NCI-H187 (cell line): ENCODE measurements at regions not wholly inside any gene's neighbourhood (a gene's known extent, or its start where the extent isn't known, plus 50 kb on each side); places are given as distances from the start of the nearest gene placed in this dataset.

ENCODE experiments used
- DNase-seq, 2 experiments: peaks; one replicate each; lab custom pipeline; 2025; lab: John Stamatoyannopoulos, UW

GRCh38 chr17:73984941-73985340 lies 218.5 kb upstream of the RPL38 start:
- no peak for DNase-seq

GRCh38 chr17:73985466-73986015 lies 217.9 kb upstream of the RPL38 start:
- no peak for DNase-seq

GRCh38 chr17:73986641-73987177 lies 216.8 kb upstream of the RPL38 start:
- DNase-seq: peak in 1 of 2 experiments; percentile 44

GRCh38 chr17:73987395-73987794 lies 216.1 kb upstream of the RPL38 start:
- DNase-seq: no peak

- no peak for DNase-seq
Observed at GRCh38 chr17:73987845-73988509, 215.5 kb upstream of the RPL38 start.

DNA sequence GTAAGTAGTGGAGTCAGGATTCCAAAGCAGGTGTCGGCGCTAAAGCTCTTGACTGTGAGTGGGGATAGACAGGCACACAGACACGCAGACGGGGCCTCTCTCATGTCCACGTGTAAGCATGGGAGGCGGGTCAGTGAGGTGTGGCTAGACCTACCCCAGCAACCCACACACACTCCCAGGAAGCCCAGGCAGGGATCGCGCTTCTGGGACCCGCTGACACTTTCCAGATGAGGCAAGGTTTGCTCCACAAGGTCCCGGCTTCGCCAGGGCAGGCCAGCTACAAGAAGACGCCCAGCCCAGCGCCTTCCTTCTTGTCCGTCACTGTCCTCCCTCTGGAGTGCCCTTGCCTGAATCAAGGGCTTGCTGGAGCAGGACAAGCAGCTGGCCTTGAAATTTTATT lies 213.8 kb upstream of the RPL38 start:
- no peak for DNase-seq

- DNase-seq: no peak
Observed at GRCh38 chr17:73990290-73990689, 213.2 kb upstream of the RPL38 start.

DNA sequence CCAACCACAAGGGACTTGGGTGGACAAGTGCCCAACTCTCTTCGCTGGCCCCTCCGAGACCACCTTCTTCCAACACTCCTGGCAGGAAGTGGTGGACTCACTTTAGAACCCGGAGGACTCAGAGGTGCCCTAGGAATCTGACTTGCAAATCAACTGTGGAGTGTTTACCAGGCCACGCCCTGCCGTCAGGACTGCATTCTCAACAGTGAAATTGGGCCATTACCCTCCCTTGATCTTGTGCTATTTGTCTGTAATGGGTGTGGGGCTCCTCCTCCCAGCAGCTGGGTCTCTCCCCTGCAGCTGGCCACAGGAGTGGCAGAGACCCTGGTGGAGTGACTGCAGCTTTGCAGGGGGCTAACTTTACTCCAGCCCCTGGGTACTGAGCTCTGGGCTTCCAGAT lies 212.2 kb upstream of the RPL38 start:
- DNase-seq: peak in 1 of 2 experiments; percentile 47

- no peak for DNase-seq
Observed at GRCh38 chr17:73994946-73995345, 208.5 kb upstream of the RPL38 start.

- DNase-seq: no peak
Observed at GRCh38 chr17:73997059-73997458, 206.4 kb upstream of the RPL38 start.

- DNase-seq: no peak
Observed at GRCh38 chr17:73998249-73998648, 205.2 kb upstream of the RPL38 start.

DNA sequence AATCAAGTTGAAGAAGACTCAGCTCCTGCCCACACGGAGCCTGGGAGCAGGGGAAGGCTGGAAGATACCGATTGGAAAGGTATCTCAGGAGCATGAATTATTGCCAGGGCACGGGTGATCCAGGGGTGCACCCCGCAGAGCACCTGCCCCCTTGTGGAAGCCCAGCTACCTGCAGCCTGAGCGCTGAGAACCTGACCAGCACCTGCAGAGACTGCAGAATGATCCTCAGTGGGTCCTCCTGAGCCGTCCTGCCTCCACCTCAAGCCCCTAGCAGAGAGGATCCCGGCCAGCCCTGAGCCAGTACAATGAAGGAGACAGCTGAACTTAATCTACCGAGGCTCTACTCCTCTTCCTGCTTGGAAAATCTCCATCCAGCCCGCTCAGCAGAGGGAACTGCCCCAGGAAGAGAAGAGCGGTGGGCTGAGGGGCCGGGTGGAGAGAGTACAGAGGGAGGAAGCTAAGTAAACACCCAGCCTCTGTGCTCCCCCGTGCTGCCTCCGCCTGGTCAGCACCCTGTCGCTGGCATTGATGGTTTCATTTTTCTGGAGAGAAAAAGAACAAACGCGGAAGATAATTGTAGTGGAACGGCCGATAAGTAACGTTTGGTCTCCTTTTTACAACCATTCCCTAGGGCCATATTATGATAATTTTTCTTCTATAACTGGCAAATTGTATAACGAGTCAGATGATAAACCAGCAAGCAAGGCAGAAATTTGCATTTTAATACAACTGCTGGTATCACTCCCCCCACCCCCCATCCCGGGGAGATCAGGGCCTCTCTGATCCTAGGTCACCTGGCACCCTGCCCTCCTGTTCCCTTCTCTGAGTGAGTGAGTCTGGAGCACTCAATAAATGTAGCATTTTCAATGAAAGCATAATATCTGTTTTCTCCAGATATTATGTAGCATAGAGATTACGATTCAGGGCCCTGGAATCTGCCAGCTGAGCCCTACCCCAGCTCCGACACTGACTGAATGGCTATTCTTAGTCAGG lies 204.5 kb upstream of the RPL38 start:
- peak; percentile 50 to 70 for DNase-seq

DNA sequence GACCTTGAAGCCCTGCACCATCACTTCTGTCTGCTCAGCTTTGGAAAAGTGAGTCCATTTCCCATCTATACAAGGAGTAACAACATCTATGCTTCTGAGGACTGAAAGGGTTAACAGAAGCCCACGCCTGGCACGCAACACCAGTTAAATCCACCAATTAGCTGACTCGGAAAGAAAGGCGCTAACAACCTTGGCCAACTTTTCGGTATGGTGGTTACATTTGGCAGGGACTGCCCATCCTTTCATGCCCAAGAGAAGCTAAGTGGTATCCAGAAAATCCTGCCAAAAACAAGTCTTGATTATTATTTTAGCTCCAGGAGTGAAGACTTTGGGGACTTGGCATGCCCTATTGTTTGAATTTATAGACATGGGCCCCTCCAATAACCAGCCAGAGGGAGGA lies 202.3 kb upstream of the RPL38 start:
- DNase-seq: no peak

DNA sequence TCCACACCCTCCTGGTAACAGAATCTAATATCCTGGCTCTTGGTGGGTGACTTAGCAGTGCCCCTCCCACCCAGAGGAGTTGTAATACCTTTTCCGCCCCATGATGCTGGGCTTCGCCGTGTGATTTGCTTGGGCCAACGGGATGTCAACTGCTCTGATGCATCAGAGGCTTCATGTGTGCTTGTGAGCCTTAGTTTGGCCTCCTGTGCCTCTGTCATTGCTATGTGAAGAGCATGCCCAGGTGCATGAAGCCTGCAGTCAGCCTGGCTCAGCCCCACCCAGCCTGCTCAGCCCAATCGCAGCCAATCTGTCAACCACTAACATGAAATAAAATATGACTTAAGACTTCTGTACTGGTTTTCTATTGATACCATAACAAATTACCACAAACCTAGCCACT lies 201.2 kb upstream of the RPL38 start:
- no peak for DNase-seq

GRCh38 chr17:74004056-74004455 lies 199.4 kb upstream of the RPL38 start:
- no peak for DNase-seq

GRCh38 chr17:74005790-74006189 lies 197.7 kb upstream of the RPL38 start:
- DNase-seq: no peak

GRCh38 chr17:74006371-74006770 lies 197.1 kb upstream of the RPL38 start:
- no peak for DNase-seq

- no peak for DNase-seq
Observed at GRCh38 chr17:74008196-74008595, 195.3 kb upstream of the RPL38 start.

DNA sequence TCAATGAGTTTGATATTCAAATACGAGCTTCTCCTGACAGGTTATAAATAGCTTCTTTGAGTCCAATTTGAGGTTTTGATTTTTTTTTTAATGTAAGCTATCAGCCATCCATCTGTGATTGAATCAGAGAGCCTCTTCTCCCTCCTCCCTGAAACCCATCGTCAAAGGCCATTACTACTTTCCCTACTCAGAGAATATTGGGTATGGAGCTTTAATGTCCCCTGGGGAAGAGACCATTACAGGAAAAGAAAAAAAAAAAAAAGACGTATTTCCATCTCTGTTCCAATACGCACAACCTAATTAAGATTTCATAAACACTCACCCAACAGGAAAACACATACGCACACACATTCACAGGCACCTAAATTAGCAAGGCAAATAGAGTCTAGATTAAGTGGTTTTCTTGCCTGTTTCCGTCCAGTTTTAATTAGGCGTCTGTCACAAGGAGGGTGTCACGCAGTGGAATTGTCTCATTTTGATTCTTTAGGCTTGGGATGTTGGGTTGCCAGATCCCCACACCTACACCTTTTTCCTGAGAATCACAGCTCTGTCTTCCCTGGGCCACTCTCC lies 194.3 kb upstream of the RPL38 start:
- DNase-seq: no peak

- no peak for DNase-seq
Observed at GRCh38 chr17:74010903-74011302, 192.6 kb upstream of the RPL38 start.

- DNase-seq: peak; percentile 48 to 61
Observed at GRCh38 chr17:74011966-74012365, 191.5 kb upstream of the RPL38 start.

- no peak for DNase-seq
Observed at GRCh38 chr17:74012465-74012864, 191.0 kb upstream of the RPL38 start.
